ENCODE measurements at regions not wholly inside any gene's neighbourhood (a gene's known extent, or its start where the extent isn't known, plus 50 kb on each side); places are given as distances from the start of the nearest gene placed in this dataset.

GRCh38 chr7:91492773-91493172 is 228.5 kb downstream of the FZD1 start:
- TF ChIP-seq CTCF (IDR thresholded peaks at IDR 0.05) (no peak), EP300 (IDR thresholded peaks at IDR 0.05) (no peak), POLR2AphosphoS5 (IDR thresholded peaks at IDR 0.05) (no peak), POLR2A (IDR thresholded peaks at IDR 0.05) (no peak)
